NCI-H2171 treated with DMSO at 0.1 percent for 48 hours (cell line): ENCODE measurements at regions not wholly inside any gene's neighbourhood (a gene's known extent, or its start where the extent isn't known, plus 50 kb on each side); places are given as distances from the start of the nearest gene placed in this dataset.

ENCODE experiments used
- DNase-seq: peaks from one replicate; lab custom pipeline; 2025; lab: John Stamatoyannopoulos, UW

DNA sequence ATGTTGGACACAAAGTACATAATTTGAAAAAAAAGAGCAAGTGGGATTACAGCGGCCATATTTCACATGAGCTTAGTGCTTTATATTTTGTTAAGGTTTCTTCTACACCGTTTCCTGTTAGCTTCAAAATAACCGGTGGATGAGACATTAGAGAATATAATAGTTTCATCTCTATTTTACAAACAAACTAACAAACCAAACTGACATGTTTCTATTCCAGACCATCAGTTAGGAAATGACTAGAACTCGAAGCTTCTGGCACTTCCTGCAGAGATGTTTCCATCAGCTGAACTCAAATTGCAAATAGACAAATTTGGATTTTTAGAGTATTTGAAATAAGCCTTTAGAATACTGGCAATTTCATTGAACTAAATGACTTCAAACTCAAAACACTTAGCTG, 86.5 kb downstream of the MTRR start:
- no peak for DNase-seq

DNA sequence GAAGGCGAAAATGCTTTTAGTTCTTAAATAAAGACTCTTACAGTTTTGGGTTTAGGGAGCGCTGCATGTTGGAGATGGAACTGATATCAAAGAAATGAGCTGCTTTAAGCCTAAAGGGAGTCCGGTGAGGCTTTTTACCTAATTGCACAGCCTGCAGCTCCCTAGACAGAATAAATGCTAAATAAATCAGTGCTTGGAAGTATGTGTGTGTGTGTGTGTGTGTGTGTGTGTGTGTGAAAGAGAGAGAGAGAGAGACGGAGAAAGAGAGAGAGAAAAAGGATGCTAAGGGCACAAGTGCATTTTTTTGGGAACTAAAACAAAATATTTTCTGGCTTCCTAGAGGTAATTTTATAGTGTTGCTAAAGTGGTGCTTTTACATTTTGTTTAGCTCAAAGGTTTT, 88.4 kb downstream of the MTRR start:
- no peak for DNase-seq

DNA sequence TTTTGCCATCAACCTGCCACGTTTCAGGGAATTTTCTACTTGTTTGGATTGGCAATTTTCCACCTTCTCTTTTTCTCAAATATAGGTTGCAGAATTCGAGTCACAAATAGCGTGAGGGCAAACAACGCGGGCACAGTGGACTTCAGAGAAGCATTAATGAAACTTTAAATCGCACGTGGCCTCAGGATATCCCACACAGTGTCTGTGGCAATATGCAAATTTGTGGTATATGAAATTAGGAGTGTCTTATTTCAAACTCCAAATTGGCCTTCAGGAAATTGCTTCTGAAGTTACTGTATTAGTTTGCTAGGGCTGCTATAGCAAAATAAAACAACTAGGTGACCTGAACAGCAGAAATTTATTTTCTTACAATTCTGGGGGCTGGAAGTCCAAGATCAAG, 91.2 kb downstream of the MTRR start:
- DNase-seq: no peak

DNA sequence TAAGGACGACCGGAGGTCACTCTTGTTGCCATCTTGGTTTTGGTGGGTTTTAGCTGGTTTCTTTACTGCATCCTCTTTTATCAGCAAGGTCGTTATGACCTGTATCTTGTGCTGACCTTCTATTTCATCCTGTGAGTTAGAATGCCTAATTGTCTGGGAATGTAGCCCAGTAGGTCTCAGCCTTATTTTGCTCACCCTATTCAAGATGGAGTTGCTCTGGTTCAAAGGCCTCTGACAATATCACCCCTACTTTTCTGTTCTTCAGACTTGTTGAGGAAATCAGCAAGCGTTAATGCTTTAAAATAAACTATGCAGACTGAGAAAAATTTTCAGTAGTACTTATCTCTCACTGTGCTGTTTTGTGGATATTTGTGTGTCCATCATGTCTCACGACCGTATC, 92.6 kb downstream of the MTRR start:
- DNase-seq: no peak

DNA sequence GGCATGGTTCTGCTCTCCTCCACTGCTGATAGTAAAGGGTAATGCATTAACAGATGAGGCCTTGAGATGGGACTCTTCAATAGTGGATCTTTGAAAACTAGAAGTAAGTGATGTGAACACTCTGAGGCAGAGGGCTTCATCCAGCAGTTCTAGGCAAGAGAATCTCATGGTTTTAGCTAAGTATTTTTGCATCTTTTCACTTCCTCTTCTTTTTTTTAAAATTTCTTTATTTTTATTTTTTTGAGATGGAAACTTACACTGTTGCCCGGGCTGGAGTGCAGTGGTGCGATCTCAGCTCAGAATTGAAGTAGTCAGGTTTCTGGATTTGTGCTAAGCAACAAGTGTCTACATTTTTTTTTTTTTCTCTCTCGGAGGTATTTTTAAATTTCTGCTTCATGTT, 101.9 kb downstream of the MTRR start:
- no peak for DNase-seq

DNA sequence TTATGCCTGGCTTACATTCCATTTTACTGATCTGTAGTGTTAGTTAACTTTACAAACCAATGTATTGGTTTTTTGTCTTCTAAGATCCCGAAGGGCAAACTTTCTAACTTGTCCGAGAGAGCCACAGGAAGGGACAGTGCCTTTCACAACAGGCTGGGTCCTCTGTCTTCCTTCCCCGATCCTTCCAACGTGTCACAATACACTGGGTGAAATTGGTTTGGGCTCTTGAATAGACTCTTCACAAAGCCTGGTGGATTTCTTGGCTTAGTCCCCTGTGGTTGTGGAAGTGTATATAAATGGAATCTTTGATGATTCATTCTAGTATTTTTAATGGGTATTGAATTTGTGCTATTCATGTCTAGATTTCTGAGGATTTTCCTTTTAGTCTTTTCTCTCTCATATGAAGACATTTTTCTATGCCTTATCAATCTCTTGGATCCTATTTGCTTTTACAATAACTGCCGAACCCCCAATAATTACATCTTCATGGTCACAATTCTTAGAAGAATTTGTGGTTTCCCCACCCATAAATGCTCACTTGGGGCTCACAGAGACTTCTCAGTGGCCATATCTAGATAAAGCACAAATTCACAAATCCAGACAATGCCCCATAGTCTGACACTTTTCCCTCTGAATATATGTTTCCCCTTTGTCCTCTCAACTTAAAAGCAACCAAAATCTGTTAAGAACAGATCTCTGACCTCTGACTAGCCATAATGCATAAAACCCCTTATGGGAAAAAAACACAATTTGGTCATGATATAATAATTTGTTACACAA, 107.7 kb downstream of the MTRR start:
- DNase-seq: no peak

DNA sequence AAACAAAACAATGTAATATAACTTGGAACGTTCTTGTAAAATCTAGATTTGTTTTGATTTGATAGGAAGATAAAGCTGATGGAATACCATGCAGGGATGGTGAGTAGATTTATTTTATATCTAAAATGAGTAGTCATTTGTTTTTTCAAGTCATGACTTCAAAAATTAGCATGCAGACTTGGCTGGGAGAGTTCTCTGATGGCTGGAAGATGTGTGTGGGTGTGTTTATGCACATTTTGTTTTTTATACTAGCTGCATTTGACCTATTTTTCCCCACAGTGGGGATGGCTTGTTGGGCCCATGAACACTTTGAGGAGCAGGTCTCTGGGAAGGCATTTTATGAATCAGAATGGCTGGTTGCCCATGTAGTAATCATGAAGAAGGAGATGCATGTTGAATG, 109.2 kb downstream of the MTRR start:
- DNase-seq: no peak

DNA sequence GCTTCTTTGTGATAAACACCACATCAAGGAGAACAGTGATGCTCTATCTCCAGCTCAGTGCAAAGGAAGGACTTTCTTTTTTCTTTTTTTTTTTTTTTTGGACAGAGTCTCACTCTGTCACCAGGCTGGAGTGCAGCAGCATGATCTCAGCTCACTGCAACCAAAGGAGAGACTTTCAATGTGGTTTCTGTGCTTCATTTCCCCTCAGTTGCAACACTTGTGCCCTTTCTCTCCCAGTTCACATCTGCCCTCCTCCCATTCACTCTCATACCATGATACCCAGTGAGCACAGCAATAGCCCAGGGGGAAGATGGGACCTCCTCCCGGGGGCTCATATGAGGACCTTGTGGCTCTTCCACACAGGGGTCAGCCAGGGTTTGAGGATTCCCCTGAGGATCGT, 110.0 kb downstream of the MTRR start:
- DNase-seq: no peak

DNA sequence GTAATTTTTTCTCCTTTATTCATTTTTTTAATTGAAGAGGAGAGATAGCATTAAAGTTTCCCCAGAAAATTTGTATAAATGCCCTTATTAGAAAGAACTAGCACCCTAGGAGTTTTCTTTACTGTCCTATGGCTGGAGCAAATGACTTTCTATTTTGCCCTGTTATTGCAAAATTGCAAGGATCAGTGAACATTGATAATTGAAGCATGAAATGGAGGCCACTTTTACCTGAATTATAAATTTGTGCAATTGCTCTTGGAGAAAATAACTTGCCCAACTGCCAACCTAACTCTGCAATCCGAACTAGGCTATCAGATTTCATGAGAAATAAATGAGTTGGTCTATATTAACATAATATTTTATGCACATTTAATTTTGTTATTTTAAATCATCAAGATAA, 111.9 kb downstream of the MTRR start:
- DNase-seq: peak; percentile 89

DNA sequence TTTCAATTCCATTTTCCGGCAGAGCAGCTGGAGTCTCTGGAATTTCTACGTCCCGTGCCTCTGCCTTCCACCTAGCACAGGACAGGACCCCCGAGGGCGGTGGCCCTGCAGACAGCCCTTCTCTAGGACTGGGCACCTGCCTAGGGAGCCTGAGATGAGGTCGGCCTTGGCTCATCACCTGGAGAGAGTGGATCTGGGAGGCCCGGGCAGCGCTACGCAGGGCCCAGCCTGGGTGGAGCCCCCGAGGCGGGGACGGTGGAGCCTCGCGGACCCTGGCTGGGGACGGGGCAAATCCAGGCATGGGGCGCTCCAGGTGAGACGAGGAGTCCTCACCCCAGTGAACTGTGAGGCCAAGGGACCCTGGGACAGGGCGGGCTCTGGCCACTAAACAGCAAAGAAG, 114.5 kb downstream of the MTRR start:
- no peak for DNase-seq

DNA sequence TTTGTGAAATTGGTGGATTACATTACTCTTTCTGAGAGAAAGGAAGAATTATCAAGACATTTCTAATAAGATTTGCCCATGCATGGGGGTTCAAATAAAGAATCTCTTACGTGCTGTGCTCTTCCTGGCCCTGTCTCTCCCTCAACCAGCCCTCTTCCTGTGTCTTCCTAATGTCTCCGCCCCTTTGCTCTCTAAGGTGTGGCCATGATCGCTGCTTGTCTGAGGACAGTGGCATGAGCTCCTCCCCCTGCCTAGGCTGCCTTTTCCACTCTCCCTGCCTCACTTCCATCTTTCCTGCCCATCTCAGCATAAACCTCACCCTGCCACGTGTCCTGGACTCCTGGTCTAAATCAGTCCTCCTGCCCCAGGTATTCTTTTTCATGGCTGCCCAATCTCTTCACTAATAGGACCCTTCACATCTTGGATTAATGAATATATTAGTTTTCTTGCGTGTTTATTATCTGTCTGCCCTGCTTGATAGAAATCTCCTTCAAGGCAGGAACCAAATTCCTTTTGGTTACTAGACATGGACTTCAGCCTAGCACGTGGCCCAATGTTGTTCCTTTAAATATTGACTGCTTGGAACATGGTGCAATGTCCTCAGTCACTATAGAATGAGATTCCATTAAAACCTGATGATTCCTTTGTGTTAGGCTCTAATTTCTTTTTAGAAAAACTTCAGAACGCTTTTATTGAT, 122.3 kb downstream of the MTRR start:
- peak; percentile 37 for DNase-seq

DNA sequence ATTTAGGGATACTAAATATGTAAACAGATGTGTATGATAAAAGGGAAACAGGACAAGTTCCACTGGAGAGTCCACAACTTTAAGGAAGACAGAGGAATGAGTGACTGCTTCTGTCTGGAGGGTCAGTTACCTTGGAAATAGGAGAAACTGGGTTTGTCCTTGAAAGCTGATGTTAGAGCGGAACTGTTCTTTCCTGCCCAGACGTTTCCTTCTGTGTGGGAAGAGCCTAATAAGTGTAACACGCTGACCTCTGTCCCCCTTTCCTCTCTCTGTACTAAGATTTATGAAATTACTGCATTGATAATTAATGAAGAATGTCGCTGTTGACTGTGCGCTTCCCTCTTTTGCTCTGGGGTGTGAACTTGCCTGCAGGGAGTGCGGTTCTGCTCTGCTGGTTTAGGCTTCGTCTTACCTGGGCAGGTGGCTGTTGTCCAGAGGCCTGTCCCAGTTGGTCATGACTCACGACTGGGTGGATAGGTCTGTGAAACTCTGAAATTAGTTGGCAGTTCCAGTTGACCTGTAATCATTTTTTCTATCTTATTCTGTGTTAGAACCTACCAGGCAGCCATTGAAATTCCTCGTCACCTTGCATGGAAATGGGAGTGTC, 126.8 kb downstream of the MTRR start:
- DNase-seq: no peak

DNA sequence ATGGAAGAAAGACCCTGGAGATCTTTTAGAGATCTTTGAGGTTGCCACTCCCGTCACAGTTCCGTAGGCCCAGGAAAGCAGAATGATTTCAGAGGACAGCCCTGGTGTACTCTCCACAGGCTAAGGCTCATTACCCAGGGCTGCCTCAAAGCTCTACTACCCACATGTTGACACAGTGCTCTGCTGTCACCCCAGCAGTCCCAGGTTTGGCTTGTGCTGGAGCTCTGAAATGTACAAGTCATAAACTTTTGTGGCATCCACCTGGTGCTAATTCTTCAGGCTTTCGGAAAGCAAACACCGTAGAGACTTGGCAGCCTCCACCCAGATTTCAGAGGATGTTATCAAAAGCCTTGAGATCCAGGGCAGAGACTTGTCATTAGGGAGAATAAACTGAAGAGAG, 136.5 kb downstream of the MTRR start:
- DNase-seq: no peak

DNA sequence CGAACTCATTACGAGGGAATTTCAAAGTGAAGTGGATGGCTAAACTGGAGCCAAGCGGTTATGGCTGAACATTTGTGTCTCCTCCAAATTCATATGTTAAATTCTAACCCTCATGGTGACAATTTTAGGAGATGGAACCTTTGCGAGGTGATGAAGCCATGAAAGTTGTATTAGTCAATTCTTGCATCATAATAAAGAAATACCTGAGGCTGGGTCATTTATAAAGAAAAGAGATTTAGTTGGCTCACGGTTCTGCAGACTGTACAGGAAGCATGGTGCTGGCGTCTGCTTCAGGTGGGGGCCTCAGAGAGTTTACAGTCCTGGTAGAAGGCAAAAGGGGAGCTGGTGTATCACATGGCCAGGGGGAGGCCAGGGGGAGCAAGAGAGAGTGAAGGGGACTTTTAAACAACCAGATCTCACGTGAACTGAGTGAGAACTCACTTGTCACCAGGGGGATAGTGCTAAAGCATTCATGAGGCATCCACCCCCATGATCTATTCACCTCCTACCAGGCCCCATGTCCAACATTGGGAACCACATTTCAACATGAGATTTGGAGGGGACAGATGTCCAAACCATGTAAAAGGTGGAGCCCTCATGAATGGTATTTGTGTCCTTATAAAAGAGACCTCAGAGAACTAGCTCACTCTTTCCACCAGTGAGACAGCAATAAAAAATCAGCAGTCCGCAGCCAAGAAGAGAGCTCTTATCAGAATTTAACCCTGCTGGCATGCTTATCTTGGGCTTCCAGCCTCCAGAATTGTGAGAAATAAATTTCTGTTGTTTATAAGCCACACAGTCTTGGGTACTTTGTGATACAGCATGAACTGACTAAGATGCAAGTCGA, 143.4 kb downstream of the MTRR start:
- DNase-seq: no peak

DNA sequence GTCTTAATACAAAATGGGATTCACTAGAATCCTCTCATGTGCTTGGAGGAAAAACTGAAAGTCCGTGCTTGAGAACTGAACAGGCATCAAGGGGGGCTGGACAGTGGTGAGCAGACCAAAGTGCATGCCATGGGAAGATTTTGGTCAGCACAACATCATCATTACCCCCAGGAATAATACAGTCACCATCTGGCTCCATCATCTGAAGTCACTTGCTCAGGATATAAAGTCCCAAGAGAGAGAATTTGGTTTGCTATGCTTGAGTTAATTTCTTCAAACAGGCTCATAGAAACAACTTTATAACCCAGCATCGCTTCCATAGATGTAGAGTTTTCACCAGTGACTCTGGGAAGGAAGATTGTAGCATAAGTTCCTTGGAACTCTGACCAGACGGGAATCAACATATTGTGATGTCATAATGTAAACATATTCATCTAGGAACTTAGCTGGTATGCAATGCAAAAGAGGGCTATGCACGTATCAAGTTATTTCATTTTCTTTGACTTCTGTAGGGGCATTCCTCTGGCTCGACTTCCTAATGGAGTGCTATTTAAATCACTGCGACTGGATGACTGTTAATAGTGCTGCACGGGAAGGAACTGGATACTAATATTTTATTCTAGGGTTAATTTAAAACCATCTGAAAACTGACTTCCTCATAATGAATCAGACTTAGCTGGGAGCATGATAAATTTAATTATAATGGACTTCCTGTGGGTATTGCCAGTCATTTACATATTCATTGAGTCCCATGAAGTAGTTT, 145.2 kb downstream of the MTRR start:
- peak; percentile 63 for DNase-seq

DNA sequence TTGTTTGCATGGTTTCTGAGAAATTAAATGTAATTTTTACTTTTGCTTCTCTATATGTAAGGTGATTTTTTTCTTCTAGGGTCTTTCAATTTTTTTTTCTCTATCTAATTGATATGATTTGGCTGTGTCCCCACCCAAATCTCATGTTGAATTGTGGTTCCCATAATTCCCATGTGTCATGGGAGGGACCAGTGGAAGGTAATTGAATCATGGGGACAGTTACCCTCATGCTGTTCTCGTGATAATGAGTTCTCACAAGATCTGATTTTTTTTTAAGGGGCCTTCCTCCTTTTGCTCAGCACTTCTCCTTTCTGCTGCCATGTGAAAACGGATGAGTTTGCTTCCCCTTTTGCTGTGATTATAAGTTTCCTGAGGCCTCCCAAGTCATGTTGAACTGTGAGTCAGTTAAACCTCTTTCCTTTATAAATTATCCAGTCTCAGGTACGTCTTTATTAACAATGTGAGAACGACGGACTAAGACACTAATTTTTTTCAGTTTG, 150.8 kb downstream of the MTRR start:
- no peak for DNase-seq

DNA sequence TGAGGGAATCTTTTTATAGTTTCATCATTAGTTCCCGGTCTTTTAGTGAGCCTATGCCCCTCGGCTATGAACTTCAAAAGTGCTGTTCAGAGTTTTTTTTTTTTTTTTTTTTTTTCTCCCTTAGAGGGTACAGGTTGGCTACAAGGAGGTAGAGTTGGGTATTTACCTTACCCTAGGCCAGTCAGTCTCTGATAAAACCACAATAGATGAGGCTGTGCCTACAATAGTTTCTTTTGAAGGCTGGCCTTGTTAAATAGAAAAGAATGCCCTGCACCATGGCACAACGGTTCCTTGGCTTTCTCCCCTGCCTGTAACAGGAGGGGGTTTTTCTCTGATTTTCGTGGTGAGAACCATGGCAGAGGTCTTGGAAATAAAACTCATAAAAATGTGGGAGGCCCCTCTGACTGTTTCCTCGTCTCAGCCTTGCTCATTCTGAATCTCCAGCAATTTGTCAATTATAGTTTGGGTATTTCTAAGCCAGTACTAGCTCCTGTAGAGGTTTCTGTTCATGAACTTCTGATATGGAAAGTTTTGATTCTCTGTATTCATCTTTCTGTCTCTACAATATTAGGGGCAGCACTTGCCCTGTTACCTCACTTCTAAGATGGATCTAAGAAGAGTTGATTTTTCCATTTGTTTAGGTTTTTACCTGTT, 152.0 kb downstream of the MTRR start:
- no peak for DNase-seq

DNA sequence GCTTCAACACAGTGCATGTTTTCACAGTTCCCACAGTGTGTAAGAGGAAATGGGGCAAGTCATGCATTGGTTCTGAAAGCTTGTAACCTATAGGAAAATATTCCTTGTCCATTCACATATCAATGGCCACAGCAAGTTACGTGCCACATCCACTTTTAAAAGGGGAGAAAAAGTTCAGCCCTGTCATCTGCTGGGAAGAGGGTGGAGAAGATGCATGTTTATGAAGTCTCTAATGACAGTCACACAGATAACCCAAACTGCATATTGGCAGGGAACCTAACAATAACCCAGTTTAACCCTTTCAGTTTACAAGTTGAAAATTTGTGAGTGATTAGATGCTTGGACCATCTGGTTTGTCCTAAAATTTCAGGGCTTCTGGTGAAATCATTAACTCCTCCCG, 159.3 kb downstream of the MTRR start:
- DNase-seq: no peak

DNA sequence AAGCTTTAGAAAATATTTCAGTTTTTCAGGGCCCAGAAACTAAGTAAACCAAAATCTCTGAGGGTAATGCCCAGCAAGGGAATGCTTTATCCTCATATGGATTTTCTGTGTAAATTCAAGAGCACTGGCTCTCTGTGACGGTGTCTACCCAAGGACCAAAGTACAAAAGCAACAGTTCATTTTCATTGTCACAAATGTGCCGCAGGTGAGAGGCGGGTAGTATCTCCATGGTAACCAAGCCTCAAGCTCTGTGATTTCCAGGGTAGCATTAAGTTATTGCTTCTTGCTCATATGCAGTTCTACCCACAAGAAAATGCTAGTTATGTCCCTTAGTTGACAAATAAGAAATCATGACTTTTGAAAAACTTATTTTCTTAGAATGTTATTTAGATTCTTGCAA, 164.3 kb downstream of the MTRR start:
- DNase-seq: no peak

DNA sequence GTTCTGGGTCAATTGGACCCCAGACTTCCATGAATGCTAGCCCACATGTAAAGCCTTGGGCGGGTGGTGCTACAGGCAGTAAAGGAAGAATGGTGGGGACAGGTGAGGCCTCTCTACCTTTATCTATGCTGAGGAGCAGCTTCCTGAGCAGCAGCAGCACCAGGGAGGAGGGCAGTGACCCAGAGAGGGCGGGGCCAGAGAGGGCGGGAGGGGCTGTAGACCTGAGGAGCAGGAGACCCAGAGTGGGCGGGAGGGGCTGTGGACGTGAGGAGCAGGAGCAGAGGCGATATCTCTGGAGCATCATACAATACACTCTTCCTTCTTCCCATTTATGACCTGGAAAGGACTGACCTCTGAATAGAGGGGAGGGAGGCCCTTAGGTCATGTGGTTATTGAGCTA, 165.9 kb downstream of the MTRR start:
- no peak for DNase-seq

DNA sequence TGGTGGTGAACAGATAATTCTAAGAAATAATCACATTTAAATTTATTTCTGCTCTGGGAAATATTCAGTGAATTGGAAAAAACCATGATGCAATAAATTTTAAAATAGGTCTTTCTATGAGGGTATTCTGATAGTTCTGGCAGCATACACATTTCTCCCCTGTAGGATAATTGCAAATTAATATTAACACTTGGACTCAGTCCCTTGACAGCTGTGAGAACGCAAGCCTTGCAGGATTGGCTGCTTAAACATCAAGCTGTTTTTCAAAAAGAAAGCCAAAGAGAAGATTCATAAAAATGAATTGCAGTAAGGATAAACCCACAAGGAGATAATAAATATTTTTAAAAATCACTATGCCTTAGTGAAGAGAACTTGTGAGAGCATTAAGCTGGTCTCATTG, 180.0 kb downstream of the MTRR start:
- no peak for DNase-seq
